ENCODE measurements at regions not wholly inside any gene's neighbourhood (a gene's known extent, or its start where the extent isn't known, plus 50 kb on each side); places are given as distances from the start of the nearest gene placed in this dataset.
A peak's percentile ranks its signal among the peaks of the same experiment; 100 is the strongest.

DNA sequence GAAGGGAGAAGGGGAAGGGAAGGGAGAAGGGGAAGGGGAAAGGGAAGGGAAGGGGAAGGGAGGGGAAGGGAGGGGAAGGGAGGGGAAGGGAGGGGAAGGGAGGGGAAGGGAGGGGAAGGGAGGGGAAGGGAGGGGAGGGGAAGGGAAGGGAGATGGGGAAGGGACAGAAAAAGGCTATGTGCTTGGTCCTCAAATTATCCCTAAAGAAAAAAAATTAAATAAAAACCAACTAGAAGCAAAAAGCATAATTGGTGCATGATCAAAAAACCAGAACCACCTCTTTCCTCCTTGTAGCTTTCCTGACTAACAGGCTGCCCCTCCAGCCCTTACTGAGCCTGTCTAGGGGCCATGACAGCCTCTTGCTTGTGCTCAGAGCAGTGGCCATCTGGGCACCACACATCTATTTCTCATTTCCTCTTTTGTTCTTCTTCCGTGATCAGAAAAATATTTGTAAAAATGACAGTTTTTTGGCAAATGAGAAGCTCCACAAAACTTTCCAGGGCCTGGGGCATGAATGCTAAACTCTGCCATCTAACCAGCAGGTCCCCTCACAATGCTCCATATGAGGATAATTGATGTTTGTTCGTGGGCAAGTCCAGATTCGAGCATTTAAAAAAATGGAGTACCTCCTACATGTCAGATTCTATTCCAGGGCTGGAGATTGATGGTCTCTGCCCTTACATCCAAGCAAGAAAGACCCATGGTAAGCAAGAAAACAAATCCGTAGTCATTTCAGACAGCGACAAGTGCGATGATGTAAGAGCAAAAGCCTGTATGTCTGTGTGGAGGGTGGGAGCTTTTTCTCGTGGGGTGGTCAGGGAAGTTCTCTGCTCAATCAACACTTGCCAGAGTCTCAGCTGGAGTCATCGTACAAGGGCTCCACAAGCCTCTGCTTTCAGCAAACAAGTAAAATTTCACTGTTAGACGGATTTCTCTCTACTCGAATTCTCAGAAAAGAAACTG lies 320.9 kb downstream of the WDR11 start:
- no peak for DNase-seq (ENCODE audit: low read depth)

DNA sequence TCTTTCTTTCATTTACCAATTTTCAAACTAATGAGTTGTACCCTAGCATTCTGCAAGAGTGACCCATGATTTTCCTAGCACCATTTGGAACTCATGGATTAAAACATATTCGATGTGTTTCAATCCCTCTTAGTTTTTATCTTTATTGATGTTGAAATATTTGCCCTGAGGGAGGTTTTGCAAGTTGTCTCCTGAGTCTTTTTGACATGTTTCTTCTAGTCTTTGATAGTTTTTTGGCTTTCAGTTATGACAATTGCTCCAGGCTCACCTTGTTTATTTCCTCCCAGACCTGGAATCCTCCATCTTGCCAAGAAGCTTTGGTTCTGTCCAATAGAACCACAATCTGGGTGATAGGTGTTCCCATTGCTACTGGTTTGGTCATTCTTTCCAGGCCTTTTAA lies 327.8 kb downstream of the WDR11 start:
- no peak for DNase-seq (ENCODE audit: low read depth)

DNA sequence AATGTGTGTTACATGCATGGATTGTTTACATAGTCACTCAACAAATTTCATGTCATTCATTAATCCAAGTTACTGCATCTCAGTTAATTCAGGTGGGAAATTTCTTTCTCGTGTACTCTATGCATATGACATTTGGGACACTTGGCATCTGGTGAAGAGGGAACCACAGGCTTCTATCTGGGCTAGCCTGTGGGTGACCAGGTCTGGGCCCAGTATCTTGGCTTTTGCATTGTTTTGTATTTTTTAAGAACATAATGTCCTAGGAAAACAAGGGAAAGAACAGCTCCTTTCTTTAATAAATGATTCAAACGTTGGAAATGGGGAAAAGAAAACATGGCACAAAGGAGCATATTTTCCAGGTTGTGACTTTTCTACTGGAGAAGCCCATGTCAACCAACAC lies 331.1 kb downstream of the WDR11 start:
- DNase-seq (ENCODE audit: low read depth) = no peak

DNA sequence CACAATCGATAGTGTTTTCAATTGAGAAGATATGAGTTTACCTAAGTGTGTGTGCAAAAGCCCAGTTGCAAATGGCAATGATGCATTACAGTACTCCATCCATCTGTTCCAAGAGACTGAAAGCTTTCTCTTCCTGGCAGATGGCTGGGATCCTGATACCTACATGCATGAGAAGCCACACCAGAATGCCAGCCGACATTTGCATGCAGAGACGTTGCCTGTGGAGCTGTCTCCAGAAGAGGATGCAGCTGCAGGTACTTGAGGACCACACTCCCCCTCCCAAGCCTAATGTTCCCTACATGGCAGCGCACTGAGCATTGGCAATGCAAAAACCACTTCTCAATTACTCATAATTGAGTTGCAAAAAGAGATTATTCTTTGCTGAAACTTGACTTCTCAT lies 332.1 kb downstream of the WDR11 start:
- DNase-seq (ENCODE audit: low read depth) = no peak

DNA sequence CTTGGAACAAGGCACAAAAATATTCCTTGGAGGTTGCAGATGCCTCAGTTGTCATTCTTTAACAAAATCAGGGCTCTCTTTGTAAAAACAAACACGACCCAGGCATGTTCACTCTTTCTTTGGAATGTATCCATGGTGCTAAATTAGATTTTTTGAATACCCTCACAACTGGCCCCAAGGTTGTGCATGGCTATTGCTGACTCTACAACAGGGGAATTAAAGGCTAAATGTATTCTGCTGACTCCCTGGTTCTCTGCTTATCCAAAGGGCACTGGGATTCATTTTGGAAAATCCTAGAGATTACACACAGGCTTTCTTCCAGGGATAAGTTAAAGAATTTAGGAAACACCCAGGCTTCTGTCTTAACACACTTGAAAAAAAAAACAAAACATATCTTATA lies 332.5 kb downstream of the WDR11 start:
- no peak for DNase-seq (ENCODE audit: low read depth)

DNA sequence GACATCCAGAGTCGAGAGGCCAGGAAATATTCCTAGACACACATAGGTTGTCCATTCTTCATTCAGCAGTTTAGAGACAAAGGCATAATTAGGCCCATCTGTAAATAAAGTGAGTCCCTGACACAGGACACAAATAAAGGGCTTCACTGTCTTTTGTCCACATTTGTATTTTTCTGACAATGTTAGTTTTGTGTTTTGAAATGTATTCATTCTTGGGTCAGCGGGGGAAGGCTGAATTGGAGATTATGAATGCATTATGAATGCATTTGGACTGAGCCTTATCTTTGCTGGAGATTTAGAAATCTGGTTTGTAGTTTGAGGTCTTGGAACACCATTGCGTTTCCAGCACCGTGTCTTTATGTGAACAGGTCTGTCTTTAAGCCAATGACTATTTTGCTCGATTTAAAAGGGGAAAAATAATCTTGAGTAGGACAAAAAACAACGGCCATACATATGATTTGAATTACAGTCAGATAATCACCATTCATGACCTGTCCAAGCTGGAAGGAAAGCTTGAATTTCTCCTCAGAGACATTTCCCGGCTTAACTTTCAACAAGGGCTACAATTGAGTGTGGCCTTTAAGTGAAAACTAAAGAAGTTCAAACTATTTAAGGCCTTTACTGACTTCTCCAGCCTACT lies 334.8 kb downstream of the WDR11 start:
- no peak for DNase-seq (ENCODE audit: low read depth)

DNA sequence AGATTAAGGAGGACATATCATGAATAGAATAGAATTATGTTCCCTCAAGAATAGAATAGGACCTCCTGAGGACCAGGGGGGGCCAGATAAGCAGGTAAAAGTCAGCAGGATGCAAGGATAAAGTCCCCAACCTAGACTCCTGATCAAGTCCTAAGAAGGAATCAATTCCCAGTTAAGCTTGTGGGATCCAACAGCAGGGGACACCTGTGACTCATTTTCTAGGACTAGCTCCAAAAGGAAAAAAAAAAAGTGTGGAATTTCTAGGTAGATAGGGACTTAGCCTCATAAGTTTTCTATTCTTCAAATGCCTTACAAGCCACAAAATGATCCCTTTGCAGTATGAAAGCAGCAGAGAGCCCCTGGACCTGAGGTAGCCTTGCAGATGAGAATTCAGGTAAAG lies 336.2 kb downstream of the WDR11 start:
- DNase-seq (ENCODE audit: low read depth) = peak; percentile 36

DNA sequence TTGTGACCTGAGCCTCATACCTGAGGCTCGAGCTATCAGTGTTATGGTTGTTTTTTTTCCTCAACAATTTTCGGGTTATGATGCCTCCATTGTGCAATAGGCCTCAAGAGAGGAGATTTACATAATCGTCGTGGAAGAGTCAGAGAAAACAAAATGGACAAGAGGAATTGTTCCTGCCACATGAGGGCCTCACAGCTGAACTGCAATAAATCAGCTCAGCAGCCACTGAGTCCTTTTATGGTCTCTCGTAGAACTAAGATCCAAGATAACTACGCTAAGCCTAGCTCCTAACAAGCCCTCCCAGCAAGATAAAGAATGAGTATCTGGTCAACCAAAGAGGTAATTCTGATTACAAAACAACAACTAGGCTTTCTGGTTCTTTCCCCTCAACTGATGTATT lies 336.8 kb downstream of the WDR11 start:
- DNase-seq (ENCODE audit: low read depth) = peak; percentile 19

DNA sequence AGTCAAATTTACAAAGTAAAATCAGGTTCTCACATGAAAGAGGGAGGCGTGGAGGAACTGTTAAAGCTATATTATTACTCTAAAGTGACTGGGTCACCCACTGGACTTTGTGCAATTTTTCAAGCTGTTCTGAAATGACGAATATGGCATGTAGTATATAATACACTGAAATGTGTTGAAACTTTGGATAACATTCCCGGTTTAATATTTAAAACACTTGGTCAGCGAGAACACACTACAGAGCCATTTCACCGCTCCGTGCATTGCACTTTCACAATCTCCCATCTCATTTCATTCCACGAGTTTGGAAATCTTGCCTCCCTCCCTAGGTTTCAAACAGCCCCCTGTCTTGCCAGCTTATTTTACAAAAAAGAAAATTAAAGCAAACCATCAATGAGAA lies 337.9 kb downstream of the WDR11 start:
- no peak for DNase-seq (ENCODE audit: low read depth)

DNA sequence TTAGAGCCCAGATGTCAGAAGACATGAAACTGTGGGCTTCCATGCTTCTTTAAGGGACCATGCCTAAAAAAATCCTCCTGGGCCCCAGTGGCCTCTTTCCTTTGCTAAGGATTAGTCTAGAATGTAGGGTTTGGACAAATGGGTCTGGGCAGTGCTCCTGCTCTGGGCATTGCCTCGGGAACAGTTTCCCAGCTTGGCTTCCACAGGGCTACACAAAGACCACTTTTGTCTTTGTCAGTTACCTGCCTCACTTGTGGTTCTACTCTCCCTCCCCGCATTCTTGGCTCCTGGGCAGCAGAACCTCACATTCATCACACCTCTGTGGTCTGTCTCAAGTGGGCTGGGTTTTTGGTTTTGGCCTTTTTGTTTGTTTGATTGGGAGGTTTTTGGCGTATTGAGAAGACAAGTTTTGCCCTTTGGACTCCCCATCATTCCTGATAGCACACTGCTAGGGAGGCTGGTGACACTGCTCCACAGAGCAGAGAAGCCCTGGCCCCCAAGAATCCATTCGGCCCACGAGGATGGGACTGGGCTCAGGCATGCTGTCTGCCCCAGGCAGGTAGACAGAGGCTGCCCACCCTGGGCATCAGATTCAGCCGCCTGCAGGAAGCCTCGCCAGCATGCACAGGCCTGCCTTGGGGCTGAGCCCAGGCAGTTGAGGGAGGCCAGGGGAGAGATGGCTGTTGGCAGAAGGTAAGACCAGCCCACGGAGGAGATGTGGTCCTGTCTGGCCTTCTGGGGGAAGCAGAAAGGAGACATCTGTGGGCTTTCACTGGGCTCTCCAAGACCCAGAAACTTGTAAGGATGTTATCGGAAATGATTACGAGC lies 343.7 kb downstream of the WDR11 start:
- no peak for DNase-seq (ENCODE audit: low read depth)

DNA sequence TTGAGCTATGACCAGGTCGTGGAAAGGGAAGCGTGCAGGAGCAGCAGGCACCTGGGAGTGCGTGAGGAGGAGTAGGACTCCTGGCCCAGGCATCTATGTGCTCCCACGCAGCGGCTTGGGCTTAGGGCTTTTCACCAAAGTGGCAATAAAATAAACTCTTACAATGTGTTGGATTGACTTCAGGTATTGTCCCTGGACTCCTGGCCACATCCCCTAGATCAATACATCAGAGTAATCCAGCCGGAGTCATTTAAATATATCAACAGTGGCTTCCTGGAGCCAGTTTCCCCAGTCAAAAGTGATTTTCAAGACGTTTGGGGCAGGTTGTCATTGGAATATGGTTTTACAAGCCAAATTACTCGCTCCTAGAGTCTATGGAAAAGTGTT lies 344.4 kb downstream of the WDR11 start:
- no peak for DNase-seq (ENCODE audit: low read depth)

DNA sequence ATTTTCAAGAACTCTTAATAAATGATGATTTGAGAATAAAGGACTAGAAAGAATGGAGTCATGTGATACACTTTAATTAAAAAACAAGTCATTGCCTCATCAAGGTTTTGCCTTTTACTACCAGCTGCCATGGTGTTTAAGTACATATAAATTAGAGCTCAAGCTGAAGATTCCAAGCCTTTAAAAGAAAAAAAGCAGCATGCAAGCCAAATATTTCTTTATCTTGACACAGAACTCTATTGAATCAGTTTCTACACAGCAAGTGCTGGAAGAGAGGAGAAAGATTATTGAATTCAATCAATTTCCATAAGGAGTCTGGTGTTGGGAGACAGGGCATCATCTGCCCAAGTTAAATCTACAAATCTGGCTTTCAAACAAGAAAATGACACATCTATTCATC lies 347.9 kb downstream of the WDR11 start:
- DNase-seq (ENCODE audit: low read depth) = no peak

DNA sequence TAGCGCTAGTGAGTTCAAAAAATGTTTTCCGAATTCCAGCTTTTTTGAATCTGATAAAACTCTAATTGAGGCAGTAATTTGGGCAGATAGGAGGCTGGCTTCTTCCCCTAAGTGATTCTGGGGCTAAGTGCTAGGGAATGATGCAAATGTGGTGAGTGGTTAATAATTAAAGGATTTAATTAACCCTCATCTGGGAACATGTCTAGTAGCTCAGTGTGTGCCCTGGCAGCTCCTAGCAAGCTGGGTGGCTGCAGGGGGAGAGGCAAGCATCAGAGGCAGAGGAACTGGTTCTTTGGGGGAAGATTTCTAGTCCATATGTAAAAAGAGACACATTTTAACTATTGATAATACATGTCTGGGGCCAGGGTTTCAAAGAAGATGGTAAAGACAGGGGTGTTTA lies 354.5 kb downstream of the WDR11 start:
- no peak for DNase-seq (ENCODE audit: low read depth)

DNA sequence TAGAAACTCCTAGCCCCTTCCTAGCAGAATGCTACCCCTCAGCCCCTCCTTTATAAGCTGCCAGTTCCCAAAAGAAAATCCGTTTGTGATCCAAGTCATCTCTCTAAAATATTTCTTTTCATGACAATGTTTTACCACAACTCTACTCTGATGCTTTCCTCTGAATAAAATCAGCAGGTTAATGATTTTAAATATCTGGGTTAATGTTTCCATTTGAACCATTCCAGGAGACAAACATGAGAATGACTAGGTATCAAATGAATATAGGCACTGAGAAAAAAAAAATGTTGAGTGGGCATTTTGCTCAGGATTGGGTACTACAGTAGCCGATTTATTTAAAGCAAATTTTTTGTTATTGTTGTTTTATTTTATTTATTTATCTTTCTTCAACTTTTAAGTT lies 360.3 kb downstream of the WDR11 start:
- no peak for DNase-seq (ENCODE audit: low read depth)

DNA sequence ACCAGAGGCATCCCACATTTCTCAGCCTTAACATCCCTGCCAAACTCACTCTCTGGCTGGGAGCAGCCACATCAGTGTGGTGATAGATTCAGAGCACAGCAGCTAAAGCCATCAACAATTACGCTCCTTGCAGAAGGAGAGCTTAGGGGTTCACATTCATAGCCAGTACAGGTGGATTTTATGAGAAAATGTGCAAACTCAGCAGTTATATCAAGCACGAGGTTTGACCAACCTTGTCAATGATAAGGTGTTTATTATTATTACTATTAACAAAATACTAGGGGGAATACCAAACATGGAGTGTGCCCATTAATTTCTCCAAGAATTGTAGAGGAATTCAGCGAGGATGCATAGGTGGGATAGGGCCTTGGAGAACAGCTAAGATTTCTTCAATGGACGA lies 362.3 kb downstream of the WDR11 start:
- DNase-seq (ENCODE audit: low read depth) = no peak

DNA sequence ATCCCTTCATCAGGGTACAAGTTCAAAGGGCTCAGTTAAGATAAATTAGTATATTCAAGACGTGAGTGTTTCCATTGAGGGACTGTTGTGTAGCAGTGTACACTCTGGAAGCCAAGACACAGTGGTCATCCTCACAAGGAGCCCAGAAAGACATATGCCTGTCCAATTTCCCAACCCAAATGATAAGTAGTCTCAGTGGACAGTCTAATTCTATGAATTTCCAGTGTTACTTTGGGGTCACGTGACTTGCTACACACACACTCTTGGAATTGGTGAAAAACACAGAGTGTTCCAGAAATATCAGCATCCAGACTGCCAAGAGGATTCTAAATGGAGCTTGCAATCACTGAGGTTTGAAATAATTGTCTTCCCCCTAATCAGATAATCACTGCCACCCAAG lies 365.1 kb downstream of the WDR11 start:
- no peak for DNase-seq (ENCODE audit: low read depth)

DNA sequence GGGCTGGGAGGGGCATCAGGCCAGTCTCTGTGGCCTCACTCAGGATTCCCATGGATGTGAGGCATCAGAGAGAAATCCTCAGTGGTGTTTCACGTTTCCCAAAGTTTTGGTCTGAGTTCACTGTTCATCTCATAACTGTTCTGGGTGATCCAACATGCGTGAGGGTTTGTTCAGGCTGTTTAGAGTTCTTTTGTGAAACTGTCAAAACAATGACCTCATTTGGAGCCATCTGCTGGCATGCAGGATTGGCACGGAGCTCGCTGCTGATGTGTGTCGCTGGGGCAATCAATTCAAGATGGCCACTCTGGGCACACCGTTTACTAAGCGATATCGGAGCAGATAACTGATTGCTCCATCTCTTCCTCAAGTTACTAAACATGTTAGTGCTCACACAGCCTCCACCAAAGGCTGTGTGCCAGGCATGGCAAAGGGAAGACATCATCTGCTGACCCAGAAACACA lies 365.6 kb downstream of the WDR11 start:
- DNase-seq (ENCODE audit: low read depth) = peak; percentile 25

DNA sequence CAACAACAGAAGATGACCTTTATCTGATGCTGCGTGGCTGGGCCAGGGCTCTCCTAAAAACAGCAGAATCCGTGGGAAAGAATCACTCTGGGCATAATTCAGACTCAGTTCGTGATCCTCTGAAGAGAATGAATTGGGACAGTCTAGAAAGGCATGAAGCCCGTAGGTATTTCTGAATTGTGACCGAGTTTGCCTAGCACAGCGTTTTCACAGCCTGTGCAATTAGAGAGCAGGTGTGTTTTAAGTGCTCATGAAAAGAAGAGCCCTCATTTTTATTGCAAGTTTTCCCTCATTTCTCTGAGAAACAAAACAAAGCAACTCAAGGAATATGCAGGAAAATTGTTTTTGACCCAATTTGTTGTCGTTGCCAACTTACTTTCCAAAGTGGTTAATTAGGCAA lies 366.2 kb downstream of the WDR11 start:
- no peak for DNase-seq (ENCODE audit: low read depth)

DNA sequence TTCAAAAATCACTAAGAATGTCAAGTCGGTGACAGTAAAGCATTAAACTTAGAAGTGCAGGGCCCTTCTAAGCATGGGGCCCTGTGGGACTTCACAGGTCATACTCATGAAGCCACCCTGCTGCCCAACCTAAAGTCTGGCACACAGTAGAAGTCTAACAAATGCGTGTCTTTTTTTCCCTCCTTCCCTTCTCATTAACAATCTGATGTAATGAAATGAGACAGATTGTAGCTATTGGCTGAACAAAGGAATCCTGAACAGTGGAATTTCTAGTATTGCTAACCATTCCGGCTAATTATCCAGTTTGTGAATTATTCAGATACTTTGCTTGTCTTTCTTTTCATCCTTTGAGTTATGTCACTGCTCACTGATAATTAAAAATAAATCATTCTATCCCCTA lies 369.9 kb downstream of the WDR11 start:
- no peak for DNase-seq (ENCODE audit: low read depth)

DNA sequence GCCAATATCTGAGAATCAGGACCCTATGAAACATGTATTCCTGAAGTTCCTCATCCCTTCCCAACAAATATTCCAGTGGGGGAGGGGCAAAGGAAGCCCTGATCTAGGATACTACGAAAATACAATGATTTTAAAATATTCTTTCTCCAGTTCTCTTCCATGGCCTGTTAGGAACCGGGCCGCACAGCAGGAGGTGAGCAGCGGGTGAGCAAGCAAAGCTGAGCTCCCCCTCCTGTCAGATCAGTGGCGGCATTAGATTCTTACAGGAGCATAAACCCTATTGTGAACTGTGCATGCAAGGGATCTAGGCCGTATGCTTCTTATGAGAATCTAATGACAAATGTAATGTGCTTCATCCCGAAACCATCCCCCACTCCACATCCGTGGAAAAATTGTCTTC lies 370.8 kb downstream of the WDR11 start:
- DNase-seq (ENCODE audit: low read depth) = no peak

DNA sequence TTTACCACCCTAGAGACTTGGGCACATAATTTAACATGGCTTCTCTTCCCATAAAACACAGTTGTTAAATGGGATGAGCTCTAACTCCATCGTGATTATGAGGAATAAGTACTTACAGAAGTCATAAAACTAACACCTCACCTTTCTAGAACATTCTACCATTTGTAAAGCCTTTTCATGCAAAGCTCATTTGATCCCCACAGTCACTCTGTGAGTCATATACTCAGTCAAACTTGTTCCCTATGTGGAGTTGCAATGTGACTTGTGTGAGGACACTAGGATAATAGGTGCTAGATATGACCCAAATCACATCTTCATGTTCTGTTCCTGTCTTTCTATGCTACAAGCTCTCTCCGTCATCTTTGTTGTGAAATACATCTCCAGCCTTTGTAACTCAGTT lies 371.7 kb downstream of the WDR11 start:
- DNase-seq (ENCODE audit: low read depth) = no peak

DNA sequence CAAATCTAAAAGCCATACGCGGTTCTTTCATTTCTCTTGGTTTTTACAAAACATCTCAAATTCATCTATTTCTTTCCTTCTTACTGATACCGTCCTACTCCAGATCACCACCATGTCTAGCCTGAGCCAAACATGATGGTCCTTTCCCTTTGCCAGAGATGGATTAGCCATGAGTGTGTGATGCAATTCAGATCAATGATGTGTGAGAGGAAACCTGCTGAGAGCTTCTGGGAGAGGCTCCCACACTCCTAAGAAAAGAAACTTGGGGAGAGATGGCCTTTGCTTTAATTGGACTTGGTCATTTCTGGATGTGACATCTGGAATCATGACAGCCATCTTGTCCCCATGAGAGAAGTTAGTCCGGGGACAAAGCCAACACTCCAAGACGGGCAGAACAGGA lies 367.2 kb downstream of the FGFR2 start:
- no peak for DNase-seq (ENCODE audit: low read depth)

DNA sequence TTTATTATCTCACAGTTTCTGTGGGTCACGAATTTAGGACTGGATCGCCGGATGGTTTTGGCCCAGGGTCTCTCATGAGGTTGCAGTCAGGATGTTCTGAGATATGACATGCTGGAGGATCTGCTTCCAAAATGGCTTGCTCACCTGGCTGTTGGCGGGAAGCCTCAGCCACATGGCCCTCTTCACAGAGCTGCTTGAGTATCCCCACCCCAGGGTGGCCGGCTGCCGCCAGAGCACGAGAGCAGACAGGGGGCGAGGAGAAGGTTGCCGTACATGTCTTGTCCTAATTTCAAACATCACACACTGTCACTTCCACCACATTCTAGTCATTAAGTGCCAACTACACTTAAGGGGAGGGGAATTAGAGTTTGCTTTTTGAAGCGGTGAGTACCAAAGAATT lies 365.8 kb downstream of the FGFR2 start:
- no peak for DNase-seq (ENCODE audit: low read depth)

Measured in M059J (cell line).